Left colon (tissue), 2 donors: ENCODE measurements at regions not wholly inside any gene's neighbourhood (a gene's known extent, or its start where the extent isn't known, plus 50 kb on each side); places are given as distances from the start of the nearest gene placed in this dataset.
"Not testable (repeated sequence)": the region's sequence is repeated elsewhere in the genome, so short reads cannot be mapped to it uniquely, and the experiment has no call there.

Experiments
- ATAC-seq: fragments of 200-7000 bp; cut with Tn5 transposase; one replicate; pipeline ENCODE4 v1.9.1; 2020; ENCODE audit warnings: mild to moderate bottlenecking, moderate library complexity
- DNase-seq, 2 donors: peaks; one replicate each; pipeline ENCODE4 v3.0.0-alpha.2; 2020
- intact Hi-C, 2 donors: fragments of 100-400 bp; cut with DNase I in 1 of 2; cut with micrococcal nuclease in 1 of 2; formaldehyde crosslinking; loops; one replicate each; pipeline versions ENCODE4 v1.11.2 to v1.14.0; 2022; cut with DNase I, micrococcal nuclease
- donor health status: DM: no; HTN: no; CAD: no.
- donor health status: DM: yes; HTN: yes; CAD: no.

GRCh38 chrX:96590403-96590802 is 94.2 kb upstream of the DIAPH2 start:
- intact Hi-C loops, result no loop called here

GRCh38 chrX:96591421-96591820 is 93.2 kb upstream of the DIAPH2 start:
- DNase-seq (no peak), ATAC-seq (no peak)
- intact Hi-C loops, result no loop called here

More at GRCh38 chrX:96590403-96590802, 94.2 kb upstream of the DIAPH2 start:
- ATAC-seq (no peak), DNase-seq (no peak)

- intact Hi-C loops, ATAC-seq, DNase-seq: not testable (repeated sequence)
These were observed 86.8 kb upstream of the DIAPH2 start for GRCh38 chrX:96597847-96598246.

GRCh38 chrX:96611619-96612362 is 72.9 kb upstream of the DIAPH2 start:
- intact Hi-C loops, result no loop called here
- ATAC-seq (no peak), DNase-seq (no peak)

DNA sequence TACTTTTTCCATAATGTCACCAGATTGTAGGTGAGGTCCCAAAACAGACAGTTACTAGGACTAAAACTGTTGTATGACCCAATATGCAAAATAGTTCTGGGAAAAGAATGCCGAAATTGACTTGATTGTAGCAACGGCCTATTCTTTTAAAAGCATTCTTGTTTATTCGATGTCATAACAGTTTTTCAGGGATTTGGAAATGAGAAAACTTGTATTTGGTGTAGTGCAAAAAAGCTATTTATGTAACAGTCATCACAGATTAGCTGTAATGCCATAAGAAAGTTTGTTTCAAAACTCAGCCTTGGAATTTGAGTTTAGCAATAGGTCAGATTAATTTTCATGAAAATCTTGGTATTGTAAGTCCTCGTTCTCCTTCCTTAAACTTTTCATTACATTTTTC is 69.2 kb upstream of the DIAPH2 start:
- DNase-seq, result no peak
- intact Hi-C loops, result no loop called here
- ATAC-seq, result no peak

- DNase-seq (no peak), ATAC-seq (no peak)
- intact Hi-C loops, result no loop called here
These were observed 65.1 kb upstream of the DIAPH2 start for GRCh38 chrX:96619588-96619987.

GRCh38 chrX:96621811-96622210 is 62.8 kb upstream of the DIAPH2 start:
- intact Hi-C loops, result no loop called here
- ATAC-seq (no peak), DNase-seq (no peak)
